ENCODE measurements at regions not wholly inside any gene's neighbourhood (a gene's known extent, or its start where the extent isn't known, plus 50 kb on each side); places are given as distances from the start of the nearest gene placed in this dataset.
"Not testable (repeated sequence)": the region's sequence is repeated elsewhere in the genome, so short reads cannot be mapped to it uniquely, and the experiment has no call there.

DNA sequence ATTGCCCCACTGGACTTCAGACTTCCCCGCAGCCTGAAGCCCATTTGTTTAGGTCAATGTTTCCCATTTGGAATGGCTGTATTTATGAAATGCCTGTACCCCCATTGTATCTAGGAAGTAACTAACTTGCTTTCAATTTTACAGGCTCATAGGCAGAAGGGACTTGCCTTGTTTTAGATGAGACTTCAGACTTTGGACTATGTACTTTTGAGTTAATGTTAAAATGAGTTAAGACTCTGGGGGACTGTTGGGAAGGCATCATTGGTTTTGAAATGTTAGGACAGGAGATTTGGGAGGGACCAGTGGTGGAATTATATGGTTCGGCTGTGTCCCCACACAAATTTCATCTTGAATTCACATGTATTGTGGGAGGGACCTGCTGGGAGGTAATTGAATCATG, 61.1 kb upstream of the CYP2C8 start:
- TF ChIP-seq, protein P1, sequence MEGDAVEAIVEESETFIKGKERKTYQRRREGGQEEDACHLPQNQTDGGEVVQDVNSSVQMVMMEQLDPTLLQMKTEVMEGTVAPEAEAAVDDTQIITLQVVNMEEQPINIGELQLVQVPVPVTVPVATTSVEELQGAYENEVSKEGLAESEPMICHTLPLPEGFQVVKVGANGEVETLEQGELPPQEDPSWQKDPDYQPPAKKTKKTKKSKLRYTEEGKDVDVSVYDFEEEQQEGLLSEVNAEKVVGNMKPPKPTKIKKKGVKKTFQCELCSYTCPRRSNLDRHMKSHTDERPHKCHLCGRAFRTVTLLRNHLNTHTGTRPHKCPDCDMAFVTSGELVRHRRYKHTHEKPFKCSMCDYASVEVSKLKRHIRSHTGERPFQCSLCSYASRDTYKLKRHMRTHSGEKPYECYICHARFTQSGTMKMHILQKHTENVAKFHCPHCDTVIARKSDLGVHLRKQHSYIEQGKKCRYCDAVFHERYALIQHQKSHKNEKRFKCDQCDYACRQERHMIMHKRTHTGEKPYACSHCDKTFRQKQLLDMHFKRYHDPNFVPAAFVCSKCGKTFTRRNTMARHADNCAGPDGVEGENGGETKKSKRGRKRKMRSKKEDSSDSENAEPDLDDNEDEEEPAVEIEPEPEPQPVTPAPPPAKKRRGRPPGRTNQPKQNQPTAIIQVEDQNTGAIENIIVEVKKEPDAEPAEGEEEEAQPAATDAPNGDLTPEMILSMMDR (IDR thresholded peaks at IDR 0.05): not testable (repeated sequence)
- not testable (repeated sequence) for TF ChIP-seq CEBPB (IDR thresholded peaks at IDR 0.05); MAFK (IDR thresholded peaks at IDR 0.05; ENCODE audit: partially characterized antibody); TP53 (CRISPR knock-in tag; IDR thresholded peaks at IDR 0.05); POLR2A (IDR thresholded peaks at IDR 0.05; ENCODE audit: low read length); RFX5 (IDR thresholded peaks at IDR 0.05); JUN (IDR thresholded peaks at IDR 0.05); RCOR1 (IDR thresholded peaks at IDR 0.05; ENCODE audit: low read depth, low read length); MAX (IDR thresholded peaks at IDR 0.05); BHLHE40 (IDR thresholded peaks at IDR 0.05; ENCODE audit: low read depth, low read length); BCL3 (IDR thresholded peaks at IDR 0.05); HOXA7 (CRISPR knock-in tag; IDR thresholded peaks at IDR 0.05)
- TF ChIP-seq, protein P2, sequence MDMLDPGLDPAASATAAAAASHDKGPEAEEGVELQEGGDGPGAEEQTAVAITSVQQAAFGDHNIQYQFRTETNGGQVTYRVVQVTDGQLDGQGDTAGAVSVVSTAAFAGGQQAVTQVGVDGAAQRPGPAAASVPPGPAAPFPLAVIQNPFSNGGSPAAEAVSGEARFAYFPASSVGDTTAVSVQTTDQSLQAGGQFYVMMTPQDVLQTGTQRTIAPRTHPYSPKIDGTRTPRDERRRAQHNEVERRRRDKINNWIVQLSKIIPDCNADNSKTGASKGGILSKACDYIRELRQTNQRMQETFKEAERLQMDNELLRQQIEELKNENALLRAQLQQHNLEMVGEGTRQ (IDR thresholded peaks at IDR 0.05): not testable (repeated sequence)
- TF ChIP-seq, protein P3, sequence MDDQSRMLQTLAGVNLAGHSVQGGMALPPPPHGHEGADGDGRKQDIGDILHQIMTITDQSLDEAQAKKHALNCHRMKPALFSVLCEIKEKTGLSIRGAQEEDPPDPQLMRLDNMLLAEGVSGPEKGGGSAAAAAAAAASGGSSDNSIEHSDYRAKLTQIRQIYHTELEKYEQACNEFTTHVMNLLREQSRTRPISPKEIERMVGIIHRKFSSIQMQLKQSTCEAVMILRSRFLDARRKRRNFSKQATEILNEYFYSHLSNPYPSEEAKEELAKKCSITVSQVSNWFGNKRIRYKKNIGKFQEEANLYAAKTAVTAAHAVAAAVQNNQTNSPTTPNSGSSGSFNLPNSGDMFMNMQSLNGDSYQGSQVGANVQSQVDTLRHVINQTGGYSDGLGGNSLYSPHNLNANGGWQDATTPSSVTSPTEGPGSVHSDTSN (IDR thresholded peaks at IDR 0.05): not testable (repeated sequence)

Measured in A549 (cell line).